ENCODE measurements at regions not wholly inside any gene's neighbourhood (a gene's known extent, or its start where the extent isn't known, plus 50 kb on each side); places are given as distances from the start of the nearest gene placed in this dataset.
A peak's percentile ranks its signal among the peaks of the same experiment; 100 is the strongest.

GRCh38 chr4:54588404-54588803 lies 69.4 kb upstream of the KIT start (continued):
- TF ChIP-seq, protein P1, sequence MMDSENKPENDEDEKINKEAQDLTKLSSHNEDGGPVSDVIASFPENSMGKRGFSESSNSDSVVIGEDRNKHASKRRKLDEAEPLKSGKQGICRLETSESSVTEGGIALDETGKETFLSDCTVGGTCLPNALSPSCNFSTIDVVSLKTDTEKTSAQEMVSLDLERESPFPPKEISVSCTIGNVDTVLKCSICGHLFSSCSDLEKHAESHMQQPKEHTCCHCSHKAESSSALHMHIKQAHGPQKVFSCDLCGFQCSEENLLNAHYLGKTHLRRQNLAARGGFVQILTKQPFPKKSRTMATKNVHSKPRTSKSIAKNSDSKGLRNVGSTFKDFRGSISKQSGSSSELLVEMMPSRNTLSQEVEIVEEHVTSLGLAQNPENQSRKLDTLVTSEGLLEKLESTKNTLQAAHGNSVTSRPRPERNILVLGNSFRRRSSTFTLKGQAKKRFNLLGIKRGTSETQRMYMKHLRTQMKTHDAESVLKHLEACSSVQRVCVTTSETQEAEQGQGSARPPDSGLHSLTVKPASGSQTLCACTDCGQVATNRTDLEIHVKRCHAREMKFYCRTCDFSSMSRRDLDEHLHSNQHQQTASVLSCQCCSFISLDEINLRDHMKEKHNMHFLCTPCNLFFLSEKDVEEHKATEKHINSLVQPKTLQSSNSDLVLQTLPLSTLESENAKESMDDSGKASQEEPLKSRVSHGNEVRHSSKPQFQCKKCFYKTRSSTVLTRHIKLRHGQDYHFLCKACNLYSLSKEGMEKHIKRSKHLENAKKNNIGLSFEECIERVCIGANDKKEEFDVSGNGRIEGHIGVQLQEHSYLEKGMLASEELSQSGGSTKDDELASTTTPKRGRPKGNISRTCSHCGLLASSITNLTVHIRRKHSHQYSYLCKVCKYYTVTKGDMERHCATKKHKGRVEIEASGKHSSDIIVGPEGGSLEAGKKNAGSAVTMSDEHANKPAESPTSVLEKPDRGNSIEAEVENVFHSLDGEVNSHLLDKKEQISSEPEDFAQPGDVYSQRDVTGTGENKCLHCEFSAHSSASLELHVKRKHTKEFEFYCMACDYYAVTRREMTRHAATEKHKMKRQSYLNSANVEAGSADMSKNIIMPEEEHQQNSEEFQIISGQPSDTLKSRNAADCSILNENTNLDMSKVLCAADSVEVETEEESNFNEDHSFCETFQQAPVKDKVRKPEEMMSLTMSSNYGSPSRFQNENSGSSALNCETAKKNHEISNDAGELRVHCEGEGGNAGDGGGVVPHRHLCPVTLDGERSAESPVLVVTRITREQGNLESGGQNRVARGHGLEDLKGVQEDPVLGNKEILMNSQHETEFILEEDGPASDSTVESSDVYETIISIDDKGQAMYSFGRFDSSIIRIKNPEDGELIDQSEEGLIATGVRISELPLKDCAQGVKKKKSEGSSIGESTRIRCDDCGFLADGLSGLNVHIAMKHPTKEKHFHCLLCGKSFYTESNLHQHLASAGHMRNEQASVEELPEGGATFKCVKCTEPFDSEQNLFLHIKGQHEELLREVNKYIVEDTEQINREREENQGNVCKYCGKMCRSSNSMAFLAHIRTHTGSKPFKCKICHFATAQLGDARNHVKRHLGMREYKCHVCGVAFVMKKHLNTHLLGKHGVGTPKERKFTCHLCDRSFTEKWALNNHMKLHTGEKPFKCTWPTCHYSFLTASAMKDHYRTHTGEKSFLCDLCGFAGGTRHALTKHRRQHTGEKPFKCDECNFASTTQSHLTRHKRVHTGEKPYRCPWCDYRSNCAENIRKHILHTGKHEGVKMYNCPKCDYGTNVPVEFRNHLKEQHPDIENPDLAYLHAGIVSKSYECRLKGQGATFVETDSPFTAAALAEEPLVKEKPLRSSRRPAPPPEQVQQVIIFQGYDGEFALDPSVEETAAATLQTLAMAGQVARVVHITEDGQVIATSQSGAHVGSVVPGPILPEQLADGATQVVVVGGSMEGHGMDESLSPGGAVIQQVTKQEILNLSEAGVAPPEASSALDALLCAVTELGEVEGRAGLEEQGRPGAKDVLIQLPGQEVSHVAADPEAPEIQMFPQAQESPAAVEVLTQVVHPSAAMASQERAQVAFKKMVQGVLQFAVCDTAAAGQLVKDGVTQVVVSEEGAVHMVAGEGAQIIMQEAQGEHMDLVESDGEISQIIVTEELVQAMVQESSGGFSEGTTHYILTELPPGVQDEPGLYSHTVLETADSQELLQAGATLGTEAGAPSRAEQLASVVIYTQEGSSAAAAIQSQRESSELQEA (IDR thresholded peaks at IDR 0.05; ENCODE audit: low read depth): no peak
- TF ChIP-seq ZBTB9 (CRISPR knock-in tag; IDR thresholded peaks at IDR 0.05) (0 out of 2 replicates have a peak, but pooled peaks have one; percentile 18), ZNF384 (IDR thresholded peaks at IDR 0.05; ENCODE audit: low read depth, low read length) (no peak), ELK3 (CRISPR knock-in tag; IDR thresholded peaks at IDR 0.05) (no peak), ARHGAP35 (IDR thresholded peaks at IDR 0.05; ENCODE audit: partially characterized antibody) (no peak), U2AF2 (optimal IDR thresholded peaks at IDR 0.05; ENCODE audit: low read depth, low read length) (no peak), XRCC3 (IDR thresholded peaks at IDR 0.05) (no peak), ZZZ3 (IDR thresholded peaks at IDR 0.05) (no peak), TSHZ1 (CRISPR knock-in tag; IDR thresholded peaks at IDR 0.05) (no peak), KAT2B (IDR thresholded peaks at IDR 0.05; ENCODE audit: low read depth, low read length) (no peak), STAG1 (CRISPR knock-in tag; IDR thresholded peaks at IDR 0.05; ENCODE audit: borderline replicate concordance) (no peak), ZNF24 (IDR thresholded peaks at IDR 0.05) (no peak), POLR2H (tag; IDR thresholded peaks at IDR 0.05; ENCODE audit: low read depth) (no peak), DACH1 (IDR thresholded peaks at IDR 0.05; ENCODE audit: partially characterized antibody) (peak; percentile 67), ZSCAN32 (CRISPR knock-in tag; IDR thresholded peaks at IDR 0.05) (no peak), BACH1 (tag; IDR thresholded peaks at IDR 0.05) (no peak)
